GM19395 (cell line): ENCODE measurements at regions not wholly inside any gene's neighbourhood (a gene's known extent, or its start where the extent isn't known, plus 50 kb on each side); places are given as distances from the start of the nearest gene placed in this dataset.
"Not testable (repeated sequence)": the region's sequence is repeated elsewhere in the genome, so short reads cannot be mapped to it uniquely, and the experiment has no call there.

ENCODE experiments used
- ATAC-seq: cut with Tn5 transposase; IDR thresholded peaks from one replicate; pipeline ENCODE4 v1.9.1; 2021; ENCODE audit warnings: mild to moderate bottlenecking, moderate library complexity; ENCODE audit not compliant: unreplicated experiment

DNA sequence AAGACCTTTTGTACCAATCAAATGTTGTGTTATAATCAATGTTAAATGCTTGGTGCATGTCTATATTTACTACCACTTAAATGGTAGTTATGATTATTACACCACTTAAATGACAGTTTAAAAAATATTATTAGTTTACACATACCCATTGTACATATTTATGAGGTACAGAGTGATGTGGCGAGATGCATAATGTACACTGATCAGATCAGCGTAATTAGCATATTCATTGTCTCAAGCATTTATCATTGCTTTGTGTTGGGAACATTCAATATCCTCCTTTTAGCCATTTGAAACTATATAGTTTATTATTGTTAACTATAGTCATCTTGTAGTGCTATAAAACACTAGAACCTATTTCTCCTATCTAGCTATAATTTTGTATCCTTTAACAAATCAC lies 434.4 kb upstream of the ACTBL2 start:
- ATAC-seq = no peak

DNA sequence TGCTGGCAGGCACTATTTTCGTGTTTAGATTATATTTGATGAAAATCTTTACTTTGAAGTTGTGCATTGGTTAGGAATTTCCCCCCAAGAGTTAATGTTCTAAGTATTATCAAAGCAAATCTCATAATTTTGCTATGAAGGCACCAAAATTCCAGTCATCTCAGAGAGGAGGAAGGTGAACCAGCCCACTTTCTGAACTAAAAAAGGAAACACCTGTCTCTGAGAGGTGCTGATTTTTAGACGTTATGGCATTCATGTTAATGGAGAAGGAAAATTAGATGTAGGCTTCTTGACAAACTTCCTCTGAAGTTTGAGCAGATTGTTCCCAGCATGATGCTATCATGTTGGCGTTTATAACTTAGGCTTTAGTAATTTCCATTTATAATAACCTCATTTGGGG lies 432.9 kb upstream of the ACTBL2 start:
- ATAC-seq = no peak

DNA sequence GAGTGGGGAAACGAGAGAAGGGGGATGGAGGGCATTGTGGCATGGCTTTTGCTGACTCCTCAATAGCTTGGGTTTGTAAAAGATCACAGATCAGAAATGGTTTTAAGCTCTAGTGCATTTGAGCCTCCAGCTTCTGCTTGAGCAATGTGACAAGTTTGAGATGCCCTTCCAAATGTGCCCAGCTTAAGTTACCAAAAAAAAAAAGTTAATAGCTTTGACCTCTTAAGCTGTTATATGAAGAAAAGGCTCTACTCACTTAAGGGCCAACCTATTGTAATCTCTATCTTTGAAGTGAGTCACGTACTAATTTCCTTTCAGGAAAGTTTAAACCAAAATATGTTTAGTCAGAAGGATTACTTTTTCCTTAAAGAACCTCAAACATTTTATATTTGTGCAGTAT lies 428.8 kb upstream of the ACTBL2 start:
- ATAC-seq = no peak

DNA sequence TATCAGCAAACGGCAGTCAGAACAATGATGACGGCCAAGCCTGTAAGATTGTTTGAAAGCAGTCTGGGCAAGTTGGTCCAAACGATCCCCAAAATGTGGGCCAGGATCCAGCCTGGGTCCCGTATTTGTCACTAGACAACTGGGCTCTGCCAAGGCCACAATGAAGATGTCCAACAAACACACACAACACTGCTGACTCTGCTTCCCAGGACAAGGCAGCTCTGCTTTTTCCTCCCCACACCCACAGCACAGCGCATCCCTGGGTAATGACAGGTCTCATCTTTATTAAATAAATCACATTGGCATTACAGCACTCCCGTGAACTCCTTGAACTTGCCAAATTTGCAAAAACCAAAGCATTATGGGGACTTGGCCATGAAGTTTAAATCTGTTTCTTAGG lies 424.1 kb upstream of the ACTBL2 start:
- no peak for ATAC-seq

DNA sequence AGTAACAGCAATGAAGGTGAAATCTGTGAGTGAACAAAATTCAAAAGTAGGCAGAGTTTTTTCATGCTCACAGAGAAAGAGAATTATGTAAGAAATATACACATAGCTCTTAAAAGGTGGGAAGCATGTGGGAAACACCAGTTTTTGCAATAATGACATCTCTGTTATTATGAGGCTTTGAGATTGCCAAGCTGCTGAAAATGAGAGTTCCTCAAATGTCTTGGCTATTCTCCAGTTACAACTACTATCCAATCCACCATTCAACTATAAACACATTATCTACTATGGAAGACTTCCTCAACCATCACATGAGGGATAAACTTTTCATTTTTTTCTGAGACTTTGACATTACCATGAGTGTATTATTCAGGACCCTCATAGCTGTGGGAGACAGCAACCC lies 420.8 kb upstream of the ACTBL2 start:
- no peak for ATAC-seq

DNA sequence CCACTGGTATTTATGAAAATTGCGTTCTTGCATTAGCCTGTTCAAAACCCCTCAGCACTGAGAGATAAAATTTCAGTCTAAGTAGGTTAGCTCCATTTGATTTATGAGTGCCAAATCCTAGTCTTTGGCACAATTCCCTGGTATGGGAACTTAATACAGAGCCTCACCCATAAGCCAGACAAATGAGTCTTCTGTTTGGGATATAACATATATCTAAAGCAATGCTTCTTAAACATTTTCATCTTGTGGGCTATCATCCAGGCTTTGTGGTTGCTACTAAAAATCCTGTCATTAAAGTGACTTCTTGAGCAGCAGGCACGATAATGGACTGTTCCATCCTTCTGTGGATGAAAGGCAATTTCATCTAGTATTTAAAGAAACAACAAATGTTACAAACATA lies 419.5 kb upstream of the ACTBL2 start:
- no peak for ATAC-seq

DNA sequence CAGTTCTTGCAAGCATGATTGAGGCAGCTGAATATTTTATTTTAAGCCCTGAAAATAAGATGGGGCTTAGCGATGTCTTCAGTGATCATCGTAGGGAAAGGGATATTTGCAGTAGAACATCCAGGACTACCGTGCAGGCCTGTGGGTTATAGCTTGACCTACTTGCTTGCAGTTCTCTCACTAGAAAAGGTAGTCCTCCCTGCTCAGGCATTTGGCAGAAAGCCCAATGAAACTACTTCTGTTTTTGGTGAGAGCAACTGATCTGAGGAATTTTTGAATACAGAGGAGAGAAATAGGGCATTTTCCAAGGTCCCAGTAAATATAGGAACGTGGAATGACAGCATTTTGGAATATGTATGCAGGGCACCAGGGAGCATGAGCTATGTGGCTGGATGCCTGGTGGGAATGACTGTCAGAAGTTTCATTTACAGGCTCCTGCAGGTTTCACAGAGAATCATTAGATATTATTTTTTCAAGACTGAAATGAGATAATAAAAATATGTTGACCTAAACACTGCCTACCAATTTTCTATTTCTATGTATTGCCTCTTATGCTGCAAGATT lies 417.9 kb upstream of the ACTBL2 start:
- ATAC-seq = no peak

DNA sequence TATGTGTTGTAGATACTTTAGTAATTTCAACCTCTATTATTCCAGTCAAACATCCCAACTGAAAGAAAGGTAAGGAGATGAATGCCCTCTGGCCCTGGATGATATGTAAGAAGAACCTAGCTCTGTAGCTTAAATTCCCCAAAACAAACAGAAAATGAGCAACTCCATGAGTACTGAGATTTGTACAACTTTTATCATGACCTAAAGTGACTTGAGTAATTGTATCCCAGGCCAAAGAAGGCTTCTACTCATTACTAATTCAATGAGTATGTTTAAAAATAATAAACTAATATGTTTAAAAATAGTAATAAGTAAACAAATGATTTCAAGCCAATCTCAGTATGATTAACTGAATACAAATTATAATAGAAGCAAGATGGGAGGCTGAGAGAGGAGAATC lies 414.0 kb upstream of the ACTBL2 start:
- no peak for ATAC-seq

DNA sequence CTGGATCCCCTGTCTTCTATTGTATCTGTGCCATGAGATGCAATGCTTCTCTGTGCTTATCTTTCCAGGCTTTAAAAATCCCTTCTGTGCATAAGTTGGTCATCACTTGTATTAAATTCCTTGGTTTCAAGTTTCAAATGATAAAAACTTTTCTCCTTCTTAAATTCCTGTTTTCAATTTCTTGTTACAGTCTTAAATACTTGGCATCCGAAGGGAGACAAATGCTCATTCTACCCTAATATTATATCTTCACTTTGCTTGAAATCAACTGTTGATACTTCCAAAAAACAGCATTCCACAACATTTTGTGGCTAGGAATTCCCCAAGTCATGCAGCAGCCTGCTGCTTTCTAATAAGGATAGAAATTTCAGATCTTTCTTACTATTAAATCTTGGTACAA lies 413.2 kb upstream of the ACTBL2 start:
- ATAC-seq = no peak

DNA sequence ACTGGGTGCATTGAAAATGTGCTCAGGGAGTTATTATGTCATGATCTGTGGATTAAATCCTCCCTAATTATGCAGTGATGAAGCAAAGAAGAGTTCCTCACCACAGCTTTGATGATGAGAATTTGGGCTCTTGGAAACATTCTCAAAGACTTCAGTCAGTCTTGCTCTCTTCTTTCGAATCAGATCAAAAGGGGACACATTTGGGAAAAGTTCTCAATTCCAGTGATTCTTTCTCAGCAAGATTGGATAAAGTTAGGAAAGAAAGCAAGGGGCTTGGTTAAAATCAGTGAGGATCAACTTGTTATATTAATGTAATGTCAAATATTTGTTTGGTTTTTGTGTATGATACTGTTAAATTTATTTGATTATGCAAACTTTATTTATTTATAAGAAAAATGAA lies 411.3 kb upstream of the ACTBL2 start:
- no peak for ATAC-seq

DNA sequence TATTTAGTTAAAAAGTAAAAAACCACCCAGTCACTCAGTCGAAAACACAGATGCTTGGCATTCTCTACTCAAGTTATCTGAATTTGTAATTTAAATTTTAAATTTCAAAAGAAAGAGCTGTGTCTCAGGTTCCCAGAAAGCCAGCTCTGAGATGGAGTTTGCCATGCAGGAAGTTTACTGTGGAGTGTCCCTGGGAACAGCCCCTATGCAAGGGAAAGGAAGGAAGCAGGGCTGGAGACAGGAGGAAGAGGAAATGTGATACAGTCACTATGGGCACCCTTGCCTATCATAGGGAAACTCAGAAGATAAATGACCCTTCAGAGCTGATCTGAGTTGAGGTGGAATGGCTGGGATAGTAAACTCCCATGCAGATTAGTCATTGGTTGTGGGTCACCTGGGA lies 408.8 kb upstream of the ACTBL2 start:
- no peak for ATAC-seq

DNA sequence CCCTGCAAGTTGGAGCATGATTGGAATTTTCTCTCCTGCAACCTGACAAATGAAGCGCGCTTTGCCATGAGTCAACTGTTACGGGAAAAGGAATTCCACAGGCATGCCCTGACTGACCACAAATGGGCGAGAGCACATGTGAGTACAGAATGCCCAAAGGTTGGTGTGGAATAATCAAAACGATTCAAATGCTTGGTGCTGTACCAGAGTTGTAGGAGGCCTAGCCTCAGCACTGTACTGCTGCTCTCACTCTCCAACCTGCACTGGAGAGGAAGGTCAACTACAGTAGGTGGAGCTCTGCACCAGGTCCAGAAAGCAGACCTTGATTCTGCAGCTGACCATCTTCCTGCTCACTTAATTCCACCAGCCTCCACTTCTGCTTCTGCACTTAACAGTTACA lies 406.9 kb upstream of the ACTBL2 start:
- no peak for ATAC-seq

DNA sequence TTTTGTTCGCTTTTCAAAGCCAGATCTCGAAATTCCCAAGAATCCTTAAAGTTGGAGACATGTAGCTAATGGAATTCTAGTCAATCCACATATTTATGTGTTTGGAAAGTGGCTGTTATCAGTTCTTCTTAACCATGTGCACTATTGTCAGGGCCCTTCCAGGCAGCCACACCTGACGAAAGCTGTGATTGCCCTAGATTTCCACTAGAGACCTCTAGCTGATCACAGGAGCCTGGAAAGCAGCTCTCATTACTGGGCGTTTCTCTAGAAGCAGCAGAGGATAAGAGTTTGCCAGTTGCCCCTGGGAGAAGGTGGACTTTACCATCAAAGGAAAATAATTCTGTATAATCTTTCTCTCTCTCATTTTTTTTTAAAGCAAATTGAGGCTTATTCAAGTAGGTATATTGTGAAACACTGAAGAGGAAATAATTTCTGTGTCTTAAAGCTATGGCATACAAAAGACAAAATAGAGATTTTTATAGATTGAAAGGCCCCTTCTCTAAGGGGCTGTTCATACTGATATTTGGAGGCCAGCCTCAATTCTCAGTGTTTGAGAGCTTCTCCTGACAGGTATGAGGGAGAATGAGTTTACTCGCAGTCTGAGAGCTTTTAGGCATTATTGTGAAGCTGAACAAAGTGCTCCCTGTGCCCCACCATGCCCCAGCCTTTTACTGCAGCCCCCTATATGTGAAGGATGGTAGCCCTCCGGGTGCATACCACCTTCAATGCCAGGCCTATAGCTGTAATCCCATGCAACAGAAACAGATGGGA lies 405.4 kb upstream of the ACTBL2 start:
- no peak for ATAC-seq

DNA sequence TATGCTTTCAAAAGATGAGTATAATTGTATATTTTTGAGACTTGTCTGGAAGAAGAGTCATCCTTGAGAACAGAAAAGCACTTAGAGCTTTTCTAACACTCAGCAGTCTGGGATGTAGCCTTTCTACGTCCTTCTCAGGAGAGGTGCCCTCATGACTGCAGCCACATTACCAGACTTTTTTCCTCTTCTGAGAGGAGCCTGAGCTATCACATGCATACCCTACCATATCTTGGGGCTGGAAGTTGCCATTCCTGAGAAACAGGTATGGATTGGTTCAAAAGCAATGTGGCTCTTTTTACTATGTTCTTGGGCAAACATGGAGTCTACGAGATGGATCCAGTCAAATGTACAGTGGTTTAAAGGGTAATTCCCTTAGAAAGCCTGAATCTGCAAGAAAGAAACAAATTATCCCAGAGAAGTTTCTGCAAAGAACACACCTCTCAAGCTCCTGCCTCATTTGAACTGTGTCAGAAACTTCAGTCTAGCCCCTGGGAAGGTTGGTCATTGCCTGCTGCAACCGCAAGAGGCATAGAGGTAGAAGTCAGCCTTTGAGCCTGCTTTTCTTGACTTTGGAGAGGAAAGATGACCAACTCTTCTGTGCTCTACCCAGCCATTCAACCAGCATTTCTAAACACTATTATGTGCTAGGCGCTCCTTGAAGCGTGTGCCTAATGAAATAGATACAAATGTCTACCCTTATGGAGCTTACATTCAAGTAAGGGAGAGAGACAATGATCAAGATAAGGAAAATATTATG lies 401.9 kb upstream of the ACTBL2 start:
- ATAC-seq = no peak

DNA sequence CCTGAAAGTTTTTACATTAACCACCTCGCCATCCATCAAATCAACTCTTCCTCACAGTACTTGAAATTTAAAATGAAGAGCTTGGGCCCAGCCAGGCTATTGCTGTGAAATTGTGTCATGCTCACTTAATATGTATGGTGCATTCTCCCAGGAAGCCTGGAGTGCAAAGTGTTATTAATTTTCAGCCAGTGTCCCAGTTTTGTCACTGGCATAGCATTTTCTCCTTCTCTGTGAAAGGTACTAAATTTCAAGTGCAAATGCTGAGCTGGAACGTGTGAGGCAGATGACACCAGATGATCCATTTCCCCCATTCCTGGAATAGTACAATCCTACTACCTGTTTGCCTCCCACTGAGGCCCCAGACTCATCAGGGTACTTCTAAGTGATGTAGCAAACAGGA lies 397.6 kb upstream of the ACTBL2 start:
- no peak for ATAC-seq

DNA sequence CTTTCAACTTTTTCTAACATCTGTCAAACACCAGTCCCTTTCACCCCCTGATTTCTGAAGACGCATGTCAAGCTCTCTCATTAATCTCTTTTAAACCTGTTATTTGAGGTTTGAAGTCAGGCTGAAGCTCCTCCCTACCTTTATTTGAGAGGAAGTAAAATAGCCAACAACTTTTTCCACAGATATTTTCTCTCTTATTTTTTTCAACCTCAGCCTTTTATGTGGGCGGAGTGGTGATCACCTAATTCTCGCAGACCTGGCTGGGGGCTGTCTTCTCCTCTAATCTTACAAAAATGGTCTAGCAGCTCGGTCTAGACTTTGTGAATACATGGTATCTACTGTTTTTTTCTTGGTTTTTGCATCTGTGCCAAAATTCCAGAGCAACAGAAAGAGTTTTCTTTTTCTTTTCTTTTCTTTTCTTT lies 395.7 kb upstream of the ACTBL2 start:
- ATAC-seq = no peak

DNA sequence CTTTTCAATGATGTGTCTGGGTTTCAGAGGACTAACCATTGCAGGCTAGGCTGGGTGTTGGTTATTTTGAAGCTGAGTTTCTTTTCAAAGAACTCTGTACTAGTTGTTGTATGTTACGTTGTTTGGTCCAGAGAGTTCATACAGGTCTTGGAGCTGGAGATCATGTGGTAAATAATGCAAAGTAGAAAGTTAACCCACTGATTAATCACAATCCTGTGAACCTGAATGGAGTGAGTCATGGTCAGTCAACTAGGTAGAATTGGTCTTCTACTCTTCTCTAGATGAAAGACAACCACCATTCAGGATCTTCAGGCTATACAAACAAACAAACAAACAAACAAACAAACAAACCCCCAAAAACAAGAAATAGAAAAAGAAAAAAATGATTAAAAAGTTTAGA lies 388.9 kb upstream of the ACTBL2 start:
- ATAC-seq = no peak

DNA sequence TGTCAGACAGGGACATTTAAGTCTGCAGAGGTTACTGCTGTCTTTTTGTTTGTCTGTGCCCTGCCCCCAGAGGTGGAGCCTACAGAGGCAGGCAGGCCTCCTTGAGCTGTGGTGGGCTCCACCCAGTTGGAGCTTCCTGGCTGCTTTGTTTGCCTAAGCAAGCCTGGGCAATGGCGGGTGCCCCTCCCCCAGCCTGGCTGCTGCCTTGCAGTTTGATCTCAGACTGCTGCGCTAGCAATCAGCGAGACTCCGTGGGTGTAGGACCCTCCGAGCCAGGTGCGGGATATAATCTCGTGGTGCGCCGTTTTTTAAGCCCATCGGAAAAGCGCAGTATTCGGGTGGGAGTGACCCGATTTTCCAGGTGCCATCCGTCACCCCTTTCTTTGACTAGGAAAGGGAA lies 387.7 kb upstream of the ACTBL2 start:
- not testable (repeated sequence) for ATAC-seq

DNA sequence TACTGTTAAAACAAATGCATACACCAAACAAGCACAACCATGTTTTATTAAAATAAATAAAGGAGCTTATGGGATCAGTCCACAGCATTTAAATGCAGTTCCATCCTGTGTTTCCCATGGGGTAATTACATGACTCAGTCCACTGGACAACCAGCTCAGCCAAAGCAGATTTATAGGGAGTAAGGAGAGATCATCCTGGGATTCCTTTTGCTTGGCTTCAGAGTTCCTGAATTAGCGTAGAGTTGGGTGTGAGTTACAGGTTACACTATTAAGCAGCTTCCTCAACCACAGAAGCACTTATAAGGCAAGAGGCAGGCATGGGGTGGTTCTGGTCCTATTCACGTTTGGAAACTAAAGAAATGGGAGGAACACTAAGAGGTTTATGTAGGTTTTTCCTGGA lies 381.1 kb upstream of the ACTBL2 start:
- ATAC-seq = no peak

DNA sequence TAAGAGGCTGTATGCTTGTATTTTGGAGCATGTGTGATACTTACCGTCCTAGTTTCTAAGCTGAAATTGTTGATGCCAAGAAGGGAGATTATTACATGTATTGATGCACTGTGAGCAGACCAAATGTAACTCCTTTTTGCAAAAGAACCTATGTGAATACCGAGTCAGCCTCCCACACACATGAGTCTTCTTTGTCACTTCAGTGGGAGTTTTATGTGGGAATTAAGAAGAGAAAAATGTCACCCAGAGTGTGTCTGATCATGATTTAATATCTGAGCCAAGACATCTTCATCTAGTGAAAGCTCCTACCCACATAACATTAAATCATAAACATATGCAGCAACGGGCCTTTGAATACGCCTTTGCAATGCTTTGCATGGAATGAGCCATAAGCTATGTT lies 380.3 kb upstream of the ACTBL2 start:
- ATAC-seq = no peak

DNA sequence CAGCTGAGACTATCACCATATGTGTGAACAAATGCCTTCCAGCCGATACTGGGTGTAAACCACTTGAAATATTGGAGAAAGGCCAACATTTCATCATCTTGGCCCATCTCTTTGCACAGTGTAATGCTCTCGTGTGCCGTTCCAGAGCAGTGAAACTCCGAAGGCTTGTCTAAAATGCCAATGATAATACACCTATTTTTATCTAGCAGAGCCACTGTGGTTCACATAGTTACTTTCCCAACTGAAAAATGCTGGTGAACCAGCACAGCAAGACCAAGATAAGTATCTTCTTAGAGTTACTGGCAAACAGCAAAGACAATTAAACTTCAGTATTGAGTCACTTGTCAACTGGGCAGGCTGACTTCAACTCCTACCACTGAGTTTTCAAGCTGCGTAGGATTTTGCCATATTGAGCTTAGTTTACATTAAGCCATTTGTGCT lies 379.9 kb upstream of the ACTBL2 start:
- ATAC-seq = no peak

DNA sequence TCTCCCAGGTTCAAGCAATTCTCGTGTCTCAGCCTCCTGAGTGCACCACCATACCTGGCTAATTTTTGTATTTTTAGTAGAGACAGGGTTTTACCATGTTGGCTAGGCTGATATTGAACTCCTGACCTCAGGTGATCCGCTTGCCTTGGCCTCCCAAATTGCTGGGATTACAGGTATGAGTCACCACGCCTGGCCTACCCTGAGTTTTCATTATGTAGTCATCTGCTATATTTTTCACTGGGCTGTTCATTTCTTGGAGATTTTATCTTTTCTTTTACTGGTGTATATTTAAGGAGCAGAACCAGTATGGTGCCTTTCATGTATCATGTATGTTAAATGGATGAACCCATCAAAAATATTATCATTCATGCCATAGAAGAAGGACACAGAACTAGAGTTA lies 377.0 kb upstream of the ACTBL2 start:
- ATAC-seq = no peak
